ENCODE measurements at regions not wholly inside any gene's neighbourhood (a gene's known extent, or its start where the extent isn't known, plus 50 kb on each side); places are given as distances from the start of the nearest gene placed in this dataset.
"Not testable (repeated sequence)": the region's sequence is repeated elsewhere in the genome, so short reads cannot be mapped to it uniquely, and the experiment has no call there.

DNA sequence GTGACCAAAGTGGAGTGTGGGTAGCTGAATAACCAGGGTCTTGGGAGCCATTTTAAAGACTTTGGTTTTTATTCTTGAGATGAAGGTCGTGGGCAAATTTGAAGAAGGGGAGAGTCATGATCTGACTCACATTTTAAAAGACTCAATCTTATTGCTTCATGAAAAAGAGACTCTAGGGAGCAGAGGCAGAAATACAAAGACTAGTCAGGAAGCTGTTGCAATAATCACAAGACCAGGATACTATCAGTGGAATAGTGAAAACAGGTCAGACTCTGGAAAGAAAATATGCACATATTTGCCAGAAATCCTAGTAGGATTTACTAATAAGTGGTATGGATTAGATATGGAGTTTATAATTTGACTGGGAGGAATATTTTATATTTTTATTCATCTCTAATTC is 448.4 kb downstream of the RAPGEF2 start:
- peak; percentile 3 for DNase-seq (ENCODE audit: low read depth)

GRCh38 chr4:159552979-159553768 is 450.3 kb downstream of the RAPGEF2 start:
- DNase-seq (ENCODE audit: low read depth) = no peak

GRCh38 chr4:159555873-159556272 is 453.0 kb downstream of the RAPGEF2 start:
- DNase-seq (ENCODE audit: low read depth) = no peak

DNA sequence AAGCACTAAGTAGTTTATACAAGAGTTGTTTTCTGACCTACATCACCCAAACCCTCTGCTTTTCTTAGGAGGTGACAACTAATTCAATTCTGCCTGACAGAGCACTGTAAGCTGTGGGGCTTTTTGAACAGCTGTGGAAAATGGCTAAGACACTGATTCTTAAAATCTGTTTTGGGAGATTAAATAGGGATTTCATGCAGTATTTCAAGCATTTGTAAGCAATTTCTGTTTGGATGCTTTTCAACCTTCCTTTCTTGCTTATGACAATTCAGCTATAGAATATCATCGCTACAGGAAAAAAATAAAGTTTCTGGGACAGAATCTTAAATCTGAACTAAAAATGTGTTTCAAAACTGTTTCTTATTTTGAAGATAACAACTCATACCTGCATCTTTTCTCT is 459.5 kb downstream of the RAPGEF2 start:
- DNase-seq (ENCODE audit: low read depth) = no peak

- no peak for DNase-seq (ENCODE audit: low read depth)
These were observed 460.4 kb downstream of the RAPGEF2 start for GRCh38 chr4:159563257-159563656.

GRCh38 chr4:159564615-159565014 is 461.7 kb downstream of the RAPGEF2 start:
- DNase-seq (ENCODE audit: low read depth) = no peak

- DNase-seq (ENCODE audit: low read depth) = no peak
These were observed 463.9 kb downstream of the RAPGEF2 start for GRCh38 chr4:159566786-159567185.

GRCh38 chr4:159577241-159577640 is 474.4 kb downstream of the RAPGEF2 start:
- no peak for DNase-seq (ENCODE audit: low read depth)

- no peak for DNase-seq (ENCODE audit: low read depth)
These were observed 479.8 kb downstream of the RAPGEF2 start for GRCh38 chr4:159582685-159583084.

DNA sequence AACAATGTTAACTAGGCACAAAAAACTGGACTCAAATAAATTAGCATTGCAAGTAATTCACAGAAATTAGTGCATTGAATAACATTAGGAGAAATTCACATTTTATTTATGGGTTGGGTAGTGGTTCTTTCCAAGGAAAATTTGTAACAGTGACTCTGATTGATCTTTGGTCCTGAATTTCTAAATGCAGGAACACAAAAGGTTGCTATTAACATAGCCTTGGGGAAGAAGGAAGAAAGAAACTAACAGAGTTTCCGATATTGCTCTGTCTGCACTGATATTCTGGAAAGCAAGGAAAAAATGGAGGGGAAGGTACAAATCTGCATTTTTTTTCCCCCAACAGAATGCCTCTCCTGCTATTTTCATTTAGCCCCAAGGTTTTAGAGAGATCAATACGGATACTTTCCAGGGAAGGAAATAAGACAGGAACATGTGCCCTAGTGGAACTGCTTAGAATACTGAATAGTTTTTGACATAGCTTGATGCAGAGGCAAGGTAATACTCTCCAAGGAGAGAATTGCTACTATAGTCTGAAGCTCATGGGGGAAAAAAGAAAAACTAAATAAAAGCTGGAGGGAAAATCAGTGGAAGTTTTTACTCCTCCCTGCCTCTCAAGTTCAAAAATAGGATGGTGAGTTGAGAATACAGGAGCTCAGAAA is 490.1 kb downstream of the RAPGEF2 start:
- DNase-seq (ENCODE audit: low read depth) = no peak

- no peak for DNase-seq (ENCODE audit: low read depth)
These were observed 490.8 kb downstream of the RAPGEF2 start for GRCh38 chr4:159593681-159594080.

GRCh38 chr4:159594576-159594975 is 491.7 kb downstream of the RAPGEF2 start:
- no peak for DNase-seq (ENCODE audit: low read depth)

- not testable (repeated sequence) for DNase-seq (ENCODE audit: low read depth)
These were observed 492.2 kb downstream of the RAPGEF2 start for GRCh38 chr4:159595101-159595500.

GRCh38 chr4:159598602-159599001 is 495.7 kb downstream of the RAPGEF2 start:
- no peak for DNase-seq (ENCODE audit: low read depth)

DNA sequence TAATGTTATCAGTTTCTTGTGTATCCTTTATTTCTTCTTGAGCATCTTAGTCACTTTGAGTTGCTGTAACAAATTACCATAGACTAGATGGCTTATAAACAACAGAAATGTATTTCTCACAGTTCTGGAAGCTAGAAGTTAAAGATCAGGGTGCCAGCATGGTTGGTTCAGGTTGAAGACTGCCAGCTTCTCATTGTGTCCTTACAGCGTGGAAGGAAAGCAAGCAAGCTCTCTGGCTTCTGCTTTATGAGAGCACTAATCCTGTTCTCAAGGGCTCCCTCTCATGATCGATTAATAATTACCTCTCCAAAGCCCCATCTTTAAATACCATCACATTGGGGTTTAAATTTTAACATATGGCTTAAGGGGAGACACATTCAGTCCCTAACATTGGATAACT is 497.2 kb downstream of the RAPGEF2 start:
- DNase-seq (ENCODE audit: low read depth) = no peak

GRCh38 chr4:159604781-159605180 is 501.9 kb downstream of the RAPGEF2 start:
- no peak for DNase-seq (ENCODE audit: low read depth)

DNA sequence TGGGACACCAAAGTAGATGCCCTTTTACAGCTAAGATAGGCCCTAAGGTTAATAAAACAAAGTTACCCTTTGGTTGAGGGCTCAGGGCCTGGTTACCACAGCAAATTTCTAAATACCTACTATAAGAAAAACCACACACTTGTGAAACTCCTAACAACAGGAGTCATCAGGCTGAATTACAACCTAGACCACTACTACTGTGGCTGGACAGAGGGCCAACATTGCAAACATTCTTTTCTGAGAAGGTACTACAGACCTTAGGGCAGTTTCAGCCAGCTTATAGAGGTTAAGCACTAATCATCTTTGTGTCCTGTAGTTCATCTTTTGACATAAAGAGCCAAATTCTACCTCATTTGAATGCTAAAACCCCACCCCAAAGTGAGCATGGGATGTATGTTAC is 504.0 kb downstream of the RAPGEF2 start:
- DNase-seq (ENCODE audit: low read depth) = peak; percentile 3

DNA sequence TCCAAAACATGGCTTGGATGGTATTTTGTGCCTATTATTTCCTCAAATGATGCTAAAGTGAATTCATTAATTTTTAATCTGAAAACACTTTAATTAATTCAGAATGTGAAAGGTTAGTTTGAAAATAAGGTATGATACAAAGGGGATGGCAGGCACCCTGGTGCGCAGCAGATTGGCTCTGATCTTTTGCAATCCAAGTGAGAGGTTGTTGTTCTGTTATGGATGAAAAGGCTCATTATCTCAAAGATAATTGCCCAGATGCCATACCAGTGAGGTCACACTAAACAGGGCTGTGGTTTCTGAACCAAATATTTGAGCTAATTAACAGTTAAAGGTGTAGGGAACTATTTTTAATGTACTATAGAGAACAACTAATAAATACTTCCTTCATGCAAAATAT is 504.9 kb downstream of the RAPGEF2 start:
- DNase-seq (ENCODE audit: low read depth) = no peak

- DNase-seq (ENCODE audit: low read depth) = peak; percentile 8
These were observed 505.6 kb downstream of the RAPGEF2 start for GRCh38 chr4:159608436-159608835.

DNA sequence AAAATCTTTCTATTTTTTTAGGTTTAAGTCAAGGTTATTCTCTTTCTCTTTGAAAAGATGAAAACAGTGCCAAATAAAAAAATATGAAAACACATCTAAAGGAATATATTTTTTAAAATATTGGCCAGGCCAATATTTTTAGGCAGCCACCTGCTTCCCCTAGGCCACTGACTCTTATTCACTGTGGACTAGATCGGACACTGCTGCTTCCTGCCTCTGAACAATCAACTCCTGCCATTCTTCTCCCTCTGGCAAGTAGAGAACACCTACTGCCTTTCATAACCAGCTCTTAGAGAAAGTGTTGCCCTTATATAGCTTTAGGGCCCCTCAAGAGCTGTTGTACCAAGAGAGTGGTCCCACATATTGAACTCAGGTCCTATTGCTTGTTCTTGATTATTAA is 529.2 kb downstream of the RAPGEF2 start:
- DNase-seq (ENCODE audit: low read depth) = no peak

- no peak for DNase-seq (ENCODE audit: low read depth)
These were observed 536.9 kb downstream of the RAPGEF2 start for GRCh38 chr4:159639671-159640323.

- DNase-seq (ENCODE audit: low read depth) = no peak
These were observed 546.4 kb downstream of the RAPGEF2 start for GRCh38 chr4:159649237-159649636.

DNA sequence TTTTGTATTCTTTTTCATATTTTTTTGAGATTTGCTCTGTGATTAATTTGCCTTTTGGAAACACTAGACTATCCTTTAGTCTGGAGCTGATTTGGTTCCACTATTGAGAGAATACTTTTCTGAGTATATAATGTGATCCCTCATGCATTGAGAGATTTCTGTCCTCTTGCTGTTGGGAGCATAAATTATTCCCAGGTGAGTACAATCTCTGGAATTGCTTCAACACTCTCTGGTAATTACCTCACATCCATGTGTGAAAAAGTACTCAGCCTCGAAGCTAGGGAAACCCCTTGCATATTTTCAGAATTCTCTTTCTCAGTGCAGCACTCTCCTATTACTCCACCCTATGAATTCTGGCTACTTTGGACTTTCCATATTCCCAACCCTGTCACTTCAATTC is 550.0 kb downstream of the RAPGEF2 start:
- DNase-seq (ENCODE audit: low read depth) = no peak

Data from ELR (cell line).